ENCODE measurements at regions not wholly inside any gene's neighbourhood (a gene's known extent, or its start where the extent isn't known, plus 50 kb on each side); places are given as distances from the start of the nearest gene placed in this dataset.
"Not testable (repeated sequence)": the region's sequence is repeated elsewhere in the genome, so short reads cannot be mapped to it uniquely, and the experiment has no call there.

- not testable (repeated sequence) for TF ChIP-seq EP300 (IDR thresholded peaks at IDR 0.05; ENCODE audit: borderline replicate concordance in 1 of 2, low read depth in 2 of 2, low read length in 2 of 2); CTCF (IDR thresholded peaks at IDR 0.05; ENCODE audit: control extremely low read depth in 1 of 3, insufficient read depth in 1 of 3, low read depth in 1 of 3, low read length in 3 of 3); RAD21 (IDR thresholded peaks at IDR 0.05 in 1 of 2, conservative IDR thresholded peaks at IDR 0.05 in 1 of 2; ENCODE audit: low read depth in 2 of 2, low read length in 2 of 2); KDM5A (IDR thresholded peaks at IDR 0.05; ENCODE audit: low read length); EZH2 (IDR thresholded peaks at IDR 0.05; ENCODE audit: low read depth, low read length, severe bottlenecking); SP2 (IDR thresholded peaks at IDR 0.05; ENCODE audit: low read length); GTF2F1 (IDR thresholded peaks at IDR 0.05; ENCODE audit: borderline replicate concordance, low read depth, low read length)
Measured at GRCh38 chr11:87452025-87452424, 414.3 kb downstream of the TMEM135 start.
